Ishikawa (cell line): ENCODE measurements at regions not wholly inside any gene's neighbourhood (a gene's known extent, or its start where the extent isn't known, plus 50 kb on each side); places are given as distances from the start of the nearest gene placed in this dataset.

Experiments used
- EGR1 ChIP-seq: IDR thresholded peaks from 2 replicates; pipeline ENCODE4 v1.6.1; 2012
- EP300 ChIP-seq: IDR thresholded peaks from 2 replicates; pipeline ENCODE4 v1.6.1; 2012; ENCODE audit warnings: borderline replicate concordance
- RAD21 ChIP-seq: IDR thresholded peaks from 2 replicates; pipeline ENCODE4 v1.6.1; 2012; ENCODE audit warnings: low read depth
- TCF12 ChIP-seq: IDR thresholded peaks from 2 replicates; pipeline ENCODE4 v1.6.1; 2012; ENCODE audit warnings: low read depth
- YY1 ChIP-seq: IDR thresholded peaks from 2 replicates; pipeline ENCODE4 v1.6.1; 2012; ENCODE audit warnings: low read depth
- TF ChIP-seq, protein P1 (sequence below): IDR thresholded peaks from 2 replicates; pipeline ENCODE4 v1.6.1; 2012
- TF ChIP-seq, protein P2 (sequence below): IDR thresholded peaks from 2 replicates; pipeline ENCODE4 v1.6.1; 2012
- TF ChIP-seq, protein P3 (sequence below): IDR thresholded peaks from 2 replicates; pipeline ENCODE4 v1.6.1; 2012; ENCODE audit warnings: low read depth, mild to moderate bottlenecking

DNA sequence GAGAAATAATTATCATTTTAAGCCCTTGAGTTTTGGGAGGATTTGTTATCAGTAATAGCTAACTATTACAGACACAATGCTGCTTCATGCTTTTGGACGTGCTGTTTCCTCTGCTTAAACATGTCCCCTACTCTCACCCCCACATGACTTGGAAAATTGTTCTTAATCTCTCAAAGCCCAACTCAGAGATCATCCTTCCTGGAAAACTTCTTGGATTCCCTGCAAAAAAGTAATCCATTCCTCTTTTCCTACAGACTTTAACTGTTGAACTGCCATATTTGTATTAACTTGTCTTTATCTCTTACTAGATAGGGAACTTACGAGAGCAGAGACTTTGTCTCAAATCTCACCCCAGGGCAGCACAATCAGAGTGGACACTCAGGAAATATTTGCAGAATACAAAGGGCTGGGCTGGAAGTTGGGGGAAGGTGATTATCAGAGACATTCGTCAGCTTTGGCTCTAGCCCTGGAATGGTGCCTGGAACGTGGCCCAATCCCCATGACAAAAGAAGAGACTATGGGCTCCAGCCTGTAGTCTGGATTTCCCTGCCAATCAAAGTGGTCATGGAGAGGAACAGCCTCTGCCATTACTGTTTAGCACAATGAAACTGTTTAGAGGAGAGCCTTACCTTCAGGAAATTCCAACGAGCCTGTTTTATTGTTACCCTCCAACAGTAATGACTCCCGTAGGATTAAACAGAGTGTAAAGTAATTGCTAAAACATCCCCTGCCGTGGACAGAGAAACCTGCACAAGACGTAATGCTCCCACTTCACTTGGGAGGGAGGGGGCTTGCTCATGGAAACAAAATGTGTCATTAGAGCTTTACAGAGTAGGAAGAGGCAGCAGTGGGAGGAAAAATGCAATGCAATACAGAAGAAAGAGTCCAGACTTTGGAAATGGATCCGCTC is 140.4 kb upstream of the AUTS2 start:
- TF ChIP-seq EGR1 (no peak), YY1 (no peak), EP300 (no peak), TCF12 (no peak), RAD21 (no peak)
- TF ChIP-seq, protein P1, sequence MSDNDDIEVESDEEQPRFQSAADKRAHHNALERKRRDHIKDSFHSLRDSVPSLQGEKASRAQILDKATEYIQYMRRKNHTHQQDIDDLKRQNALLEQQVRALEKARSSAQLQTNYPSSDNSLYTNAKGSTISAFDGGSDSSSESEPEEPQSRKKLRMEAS = no peak
- TF ChIP-seq, protein P2, sequence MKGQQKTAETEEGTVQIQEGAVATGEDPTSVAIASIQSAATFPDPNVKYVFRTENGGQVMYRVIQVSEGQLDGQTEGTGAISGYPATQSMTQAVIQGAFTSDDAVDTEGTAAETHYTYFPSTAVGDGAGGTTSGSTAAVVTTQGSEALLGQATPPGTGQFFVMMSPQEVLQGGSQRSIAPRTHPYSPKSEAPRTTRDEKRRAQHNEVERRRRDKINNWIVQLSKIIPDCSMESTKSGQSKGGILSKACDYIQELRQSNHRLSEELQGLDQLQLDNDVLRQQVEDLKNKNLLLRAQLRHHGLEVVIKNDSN = no peak
- TF ChIP-seq, protein P3, sequence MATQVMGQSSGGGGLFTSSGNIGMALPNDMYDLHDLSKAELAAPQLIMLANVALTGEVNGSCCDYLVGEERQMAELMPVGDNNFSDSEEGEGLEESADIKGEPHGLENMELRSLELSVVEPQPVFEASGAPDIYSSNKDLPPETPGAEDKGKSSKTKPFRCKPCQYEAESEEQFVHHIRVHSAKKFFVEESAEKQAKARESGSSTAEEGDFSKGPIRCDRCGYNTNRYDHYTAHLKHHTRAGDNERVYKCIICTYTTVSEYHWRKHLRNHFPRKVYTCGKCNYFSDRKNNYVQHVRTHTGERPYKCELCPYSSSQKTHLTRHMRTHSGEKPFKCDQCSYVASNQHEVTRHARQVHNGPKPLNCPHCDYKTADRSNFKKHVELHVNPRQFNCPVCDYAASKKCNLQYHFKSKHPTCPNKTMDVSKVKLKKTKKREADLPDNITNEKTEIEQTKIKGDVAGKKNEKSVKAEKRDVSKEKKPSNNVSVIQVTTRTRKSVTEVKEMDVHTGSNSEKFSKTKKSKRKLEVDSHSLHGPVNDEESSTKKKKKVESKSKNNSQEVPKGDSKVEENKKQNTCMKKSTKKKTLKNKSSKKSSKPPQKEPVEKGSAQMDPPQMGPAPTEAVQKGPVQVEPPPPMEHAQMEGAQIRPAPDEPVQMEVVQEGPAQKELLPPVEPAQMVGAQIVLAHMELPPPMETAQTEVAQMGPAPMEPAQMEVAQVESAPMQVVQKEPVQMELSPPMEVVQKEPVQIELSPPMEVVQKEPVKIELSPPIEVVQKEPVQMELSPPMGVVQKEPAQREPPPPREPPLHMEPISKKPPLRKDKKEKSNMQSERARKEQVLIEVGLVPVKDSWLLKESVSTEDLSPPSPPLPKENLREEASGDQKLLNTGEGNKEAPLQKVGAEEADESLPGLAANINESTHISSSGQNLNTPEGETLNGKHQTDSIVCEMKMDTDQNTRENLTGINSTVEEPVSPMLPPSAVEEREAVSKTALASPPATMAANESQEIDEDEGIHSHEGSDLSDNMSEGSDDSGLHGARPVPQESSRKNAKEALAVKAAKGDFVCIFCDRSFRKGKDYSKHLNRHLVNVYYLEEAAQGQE = no peak
